SK-N-SH (cell line): ENCODE measurements at regions not wholly inside any gene's neighbourhood (a gene's known extent, or its start where the extent isn't known, plus 50 kb on each side); places are given as distances from the start of the nearest gene placed in this dataset.

Experiments used
- CTCF ChIA-PET: fragments of 300-600, 350-600 bp; formaldehyde crosslinking; extraction: SDS; loops from one replicate; lab custom pipeline; 2021; lab: Yijun Ruan, JAX
- POLR2A ChIA-PET: fragments of 350-600 bp; sonication (Branson Sonifier 250); formaldehyde crosslinking; extraction: SDS; loops from one replicate; lab custom pipeline; 2020; ENCODE audit warnings: antibody characterized with exemption, inconsistent platforms; lab: Yijun Ruan, JAX
- DNase-seq: peaks from one replicate; pipeline ENCODE4 v3.0.0; 2012
- H2AFZ ChIP-seq: fragments of 200-600 bp; sonication (generic); 2 replicates; pipeline ENCODE4 v1.8.1; 2016; ENCODE audit warnings: antibody characterized with exemption, mild to moderate bottlenecking, low read depth
- H3F3A ChIP-seq: fragments of 200-600 bp; sonication (generic); replicated peaks from 2 replicates; pipeline ENCODE3; 2016; ENCODE audit warnings: antibody characterized with exemption, mild to moderate bottlenecking; ENCODE audit not compliant: insufficient read depth
- H3K27ac ChIP-seq, 2 experiments: fragments of 200-500 bp in 1 of 2; fragments of 200-600 bp in 1 of 2; sonication (Bioruptor generic) in 1 of 2; sonication (generic), shearing (Covaris generic) in 1 of 2; 2 replicates each; pipeline versions ENCODE4 v1.5.1 to v1.6.1; 2014 to 2016; ENCODE audit warnings: low read depth in 2 of 2, inconsistent platforms in 1 of 2, low read length in 1 of 2, mild to moderate bottlenecking in 1 of 2, mixed read lengths in 1 of 2
- H3K27me3 ChIP-seq: fragments of 200-600 bp; sonication (generic), shearing (Covaris generic); 2 replicates; pipeline ENCODE4 v1.6.1; 2016; ENCODE audit warnings: mixed run types; ENCODE audit not compliant: insufficient read depth
- H3K36me3 ChIP-seq, 2 experiments: fragments of 200-500 bp in 1 of 2; fragments of 200-600 bp in 1 of 2; sonication (Bioruptor generic) in 1 of 2; sonication (generic) in 1 of 2; replicated peaks in 1 of 2; 2 replicates each; pipeline versions ENCODE3 to v1.5.1; 2014 to 2016; ENCODE audit warnings: low read length in 1 of 2, mild to moderate bottlenecking in 1 of 2; ENCODE audit not compliant: insufficient read depth in 2 of 2, control insufficient read depth in 1 of 2
- H3K4me1 ChIP-seq, 2 experiments: fragments of 200-500 bp in 1 of 2; fragments of 200-600 bp in 1 of 2; sonication (Bioruptor generic) in 1 of 2; sonication (generic), shearing (Covaris generic) in 1 of 2; 2 replicates each; pipeline versions ENCODE4 v1.5.1 to v1.6.1; 2014 to 2016; ENCODE audit warnings: low read depth in 1 of 2, low read length in 1 of 2, mixed run types in 1 of 2; ENCODE audit not compliant: insufficient read depth in 2 of 2, control insufficient read depth in 1 of 2
- H3K4me2 ChIP-seq: fragments of 200-600 bp; sonication (generic), shearing (Covaris generic); 2 replicates; pipeline ENCODE4 v1.6.1; 2017; ENCODE audit warnings: mixed run types
- H3K4me3 ChIP-seq, 2 experiments: fragments of 200-500 bp in 1 of 2; fragments of 200-600 bp in 1 of 2; sonication (Bioruptor generic) in 1 of 2; sonication (generic), shearing (Covaris generic) in 1 of 2; 2 replicates each; pipeline versions ENCODE4 v1.5.1 to v1.8.1; 2014 to 2016; ENCODE audit warnings: low read depth in 2 of 2, inconsistent platforms in 1 of 2, low read length in 1 of 2, mild to moderate bottlenecking in 1 of 2, mixed read lengths in 1 of 2, moderate library complexity in 1 of 2
- H3K79me2 ChIP-seq: fragments of 200-600 bp; sonication (generic); 2 replicates; pipeline ENCODE4 v1.8.1; 2017; ENCODE audit warnings: mild to moderate bottlenecking; ENCODE audit not compliant: insufficient read depth
- H3K9ac ChIP-seq: fragments of 200-600 bp; sonication (generic); 2 replicates; pipeline ENCODE4 v1.6.1; 2017; ENCODE audit warnings: mixed run types
- H3K9me2 ChIP-seq: fragments of 200-600 bp; sonication (generic); 2 replicates; pipeline ENCODE4 v1.6.1; 2017; ENCODE audit warnings: mixed run types
- H3K9me3 ChIP-seq: fragments of 200-600 bp; sonication (generic); 2 replicates; pipeline ENCODE4 v1.6.1; 2017; ENCODE audit warnings: mixed run types, mild to moderate bottlenecking, moderate library complexity
- H4K20me1 ChIP-seq: fragments of 200-600 bp; sonication (generic); 2 replicates; pipeline ENCODE4 v1.6.1; 2017; ENCODE audit warnings: mild to moderate bottlenecking, mixed run types; ENCODE audit not compliant: insufficient read depth
- ELF1 ChIP-seq: IDR thresholded peaks from 2 replicates; pipeline ENCODE4 v1.4.0; 2012
- EP300 ChIP-seq, 2 experiments: IDR thresholded peaks; 2 replicates each; pipeline versions ENCODE4 v1.4.0 to v1.6.1; 2012; ENCODE audit warnings: borderline replicate concordance in 1 of 2, low read depth in 1 of 2, low read length in 1 of 2
- EZH2phosphoT487 ChIP-seq: fragments of 200-600 bp; sonication (generic); IDR thresholded peaks from 2 replicates; pipeline ENCODE4 v1.6.1; 2017; ENCODE audit warnings: low read depth, mixed run types, mild to moderate bottlenecking, antibody characterized with exemption, moderate library complexity, borderline replicate concordance
- FOSL2 ChIP-seq: IDR thresholded peaks from 2 replicates; pipeline ENCODE4 v1.4.0; 2012; ENCODE audit warnings: low read depth, mild to moderate bottlenecking, moderate library complexity, borderline replicate concordance
- GABPA ChIP-seq: IDR thresholded peaks from 2 replicates; pipeline ENCODE4 v1.4.0; 2012; ENCODE audit warnings: low read depth, mild to moderate bottlenecking
- GATA2 ChIP-seq: sonication (generic); formaldehyde crosslinking; IDR thresholded peaks from 2 replicates; pipeline ENCODE4 v1.5.0; 2020; ENCODE audit warnings: mild to moderate bottlenecking, missing genetic modification reagents
- JUND ChIP-seq: IDR thresholded peaks from 2 replicates; pipeline ENCODE4 v1.4.0; 2012
- NFIC ChIP-seq: IDR thresholded peaks from 2 replicates; pipeline ENCODE4 v1.4.0; 2012; ENCODE audit warnings: borderline replicate concordance
- RAD21 ChIP-seq: IDR thresholded peaks from 2 replicates; pipeline ENCODE4 v1.6.1; 2012; ENCODE audit warnings: mild to moderate bottlenecking, low read length
- RCOR1 ChIP-seq: fragments of 150-350 bp; IDR thresholded peaks from 2 replicates; pipeline ENCODE4 v1.6.1; 2017; ENCODE audit warnings: antibody characterized with exemption, low read length
- SIN3A ChIP-seq: IDR thresholded peaks from 2 replicates; pipeline ENCODE4 v1.6.1; 2012; ENCODE audit warnings: low read depth, mild to moderate bottlenecking, low read length, moderate library complexity, borderline replicate concordance
- TEAD4 ChIP-seq: IDR thresholded peaks from 2 replicates; pipeline ENCODE4 v1.4.0; 2012; ENCODE audit warnings: mild to moderate bottlenecking, borderline replicate concordance; ENCODE audit not compliant: insufficient read depth
- USF2 ChIP-seq: fragments of 150-350 bp; IDR thresholded peaks from 2 replicates; pipeline ENCODE4 v1.6.1; 2017; ENCODE audit warnings: antibody characterized with exemption, low read length, low read depth, borderline replicate concordance
- YY1 ChIP-seq: IDR thresholded peaks from 2 replicates; pipeline ENCODE4 v1.4.0; 2012; ENCODE audit warnings: low read depth, mild to moderate bottlenecking
- ZBTB33 ChIP-seq: IDR thresholded peaks from 2 replicates; pipeline ENCODE4 v1.4.0; 2012; ENCODE audit warnings: low read depth, borderline replicate concordance
- WGBS: methylation state at CpG from one replicate; pipeline ENCODE4 v1.1.6; 2017; ENCODE audit warnings: low lambda C conversion rate; 5-methylcytosine and 5-hydroxymethylcytosine counted together

- no peaks in the 10 kb centered on the region for H4K20me1 ChIP-seq
- H2AFZ ChIP-seq: no peak overlapping the region
- no peaks in the 10 kb centered on the region for H3F3A ChIP-seq
- WGBS: 28% methylated on average over 12 of the region's 12 CpGs
- no peaks in the 10 kb centered on the region for H3K9me2 ChIP-seq
- ChIA-PET CTCF (no interaction called here), POLR2A (no interaction called here)
- no peaks in the 10 kb centered on the region for H3K79me2 ChIP-seq
- H3K4me1 ChIP-seq: no peaks in the 10 kb centered on the region
- no peak overlapping the region for H3K27ac ChIP-seq
- TF ChIP-seq RCOR1: no peak
- H3K4me3 ChIP-seq: no peak overlapping the region
- H3K9me3 ChIP-seq: no peaks in the 10 kb centered on the region
- no peak overlapping the region for H3K9ac ChIP-seq
- no peaks in the 10 kb centered on the region for H3K36me3 ChIP-seq
- H3K4me2 ChIP-seq: no peak overlapping the region
- no peaks in the 10 kb centered on the region for H3K27me3 ChIP-seq
- DNase-seq: no peak
Observed at GRCh38 chr1:4298361-4299083, 355.9 kb upstream of the AJAP1 start.

GRCh38 chr1:4301007-4301406 lies 353.4 kb upstream of the AJAP1 start:
- CTCF ChIA-PET: no interaction called here
- Histone ChIP-seq H3K4me1 (no peaks in the 10 kb centered on the region), H3K9me3 (no peaks in the 10 kb centered on the region), H3K4me2 (no peak overlapping the region), H3K79me2 (no peaks in the 10 kb centered on the region), H3K4me3 (no peak overlapping the region), H2AFZ (no peak overlapping the region), H3F3A (no peaks in the 10 kb centered on the region), H3K9me2 (no peaks in the 10 kb centered on the region), H3K27me3 (no peaks in the 10 kb centered on the region), H3K9ac (no peak overlapping the region), H3K27ac (no peak overlapping the region), H3K36me3 (no peaks in the 10 kb centered on the region), H4K20me1 (no peaks in the 10 kb centered on the region)
- no peak for TF ChIP-seq ZBTB33
- TF ChIP-seq GABPA: no peak
- TF ChIP-seq JUND: no peak
- TF ChIP-seq USF2: no peak
- no peak for TF ChIP-seq SIN3A
- TF ChIP-seq RAD21: no peak
- no peak for TF ChIP-seq YY1
- no peak for TF ChIP-seq NFIC
- TF ChIP-seq TEAD4: no peak
- no peak for TF ChIP-seq FOSL2
- TF ChIP-seq ELF1: no peak
- TF ChIP-seq GATA2: no peak
- no peak for TF ChIP-seq EZH2phosphoT487
- no peak for TF ChIP-seq EP300 (IDR thresholded peaks at IDR 0.05; ENCODE audit: borderline replicate concordance in 1 of 2, low read depth in 1 of 2, low read length in 1 of 2)
- POLR2A ChIA-PET: no interaction called here
- WGBS: 21% methylated on average over 8 of the region's 8 CpGs
- DNase-seq: no peak
